HFFc6 (cell line): ENCODE measurements at regions not wholly inside any gene's neighbourhood (a gene's known extent, or its start where the extent isn't known, plus 50 kb on each side); places are given as distances from the start of the nearest gene placed in this dataset.
"Not testable (repeated sequence)": the region's sequence is repeated elsewhere in the genome, so short reads cannot be mapped to it uniquely, and the experiment has no call there.

Experiments
- DNase-seq: peaks from one replicate; pipeline ENCODE4 v3.0.0-alpha.2; 2018
- H3K27ac Mint-ChIP-seq: 2 replicates; pipeline ENCODE4 v1.8.0; 2020; ENCODE audit warnings: mild to moderate bottlenecking, mixed read lengths
- H3K27me3 Mint-ChIP-seq: 2 replicates; pipeline ENCODE4 v1.8.0; 2021; ENCODE audit warnings: mild to moderate bottlenecking, moderate library complexity, mixed read lengths; ENCODE audit not compliant: insufficient read depth
- H3K36me3 Mint-ChIP-seq: 2 replicates; pipeline ENCODE4 v1.8.0; 2021; ENCODE audit warnings: low read depth, mixed read lengths
- H3K4me1 Mint-ChIP-seq: 2 replicates; pipeline ENCODE4 v1.8.0; 2020; ENCODE audit warnings: low read depth, mixed read lengths
- H3K4me3 Mint-ChIP-seq: 2 replicates; pipeline ENCODE4 v1.8.0; 2020; ENCODE audit warnings: mild to moderate bottlenecking, moderate library complexity, mixed read lengths
- H3K9me3 Mint-ChIP-seq: 2 replicates; pipeline ENCODE4 v1.8.0; 2020; ENCODE audit warnings: mild to moderate bottlenecking, mixed read lengths
- CTCF ChIP-seq: fragments of 200-600 bp; sonication (generic); IDR thresholded peaks from 2 replicates; pipeline ENCODE4 v1.5.0; 2021; ENCODE audit warnings: antibody characterized with exemption, mild to moderate bottlenecking

- H3K36me3 Mint-ChIP-seq = no peaks in the 10 kb centered on the region
- H3K4me3 Mint-ChIP-seq = no peak overlapping the region
- H3K9me3 Mint-ChIP-seq = peaks cover 35% of the 10 kb centered on the region
- H3K27me3 Mint-ChIP-seq = peaks cover 4% of the 10 kb centered on the region; the same call in 1 of the 2 replicates
- DNase-seq = no peak
- H3K4me1 Mint-ChIP-seq = no peaks in the 10 kb centered on the region
- TF ChIP-seq CTCF = no peak
- H3K27ac Mint-ChIP-seq = no peak overlapping the region
Measured at GRCh38 chr20:48447456-48447855, 380.3 kb downstream of the PREX1 start.

- Mint-ChIP-seq H3K27me3 (peaks cover 4% of the 10 kb centered on the region; the same call in 1 of the 2 replicates), H3K36me3 (no peaks in the 10 kb centered on the region), H3K9me3 (peaks cover 40% of the 10 kb centered on the region), H3K4me3 (no peak overlapping the region), H3K4me1 (no peaks in the 10 kb centered on the region), H3K27ac (no peak overlapping the region)
- no peak for TF ChIP-seq CTCF
- no peak for DNase-seq
Measured at GRCh38 chr20:48445827-48446226, 382.0 kb downstream of the PREX1 start.

- no peak for TF ChIP-seq CTCF
- H3K9me3 Mint-ChIP-seq = peaks cover 42% of the 10 kb centered on the region
- no peak for DNase-seq
- no peak overlapping the region for H3K4me3 Mint-ChIP-seq
- no peak overlapping the region for H3K27ac Mint-ChIP-seq
- no peaks in the 10 kb centered on the region for H3K4me1 Mint-ChIP-seq
- H3K36me3 Mint-ChIP-seq = no peaks in the 10 kb centered on the region
- peaks cover 9% of the 10 kb centered on the region; the same call in 1 of the 2 replicates for H3K27me3 Mint-ChIP-seq
Measured at GRCh38 chr20:48444249-48444648, 383.6 kb downstream of the PREX1 start.

- no peak for TF ChIP-seq CTCF
- no peak for DNase-seq
- H3K4me3 Mint-ChIP-seq = no peak overlapping the region
- no peaks in the 10 kb centered on the region for H3K4me1 Mint-ChIP-seq
- H3K36me3 Mint-ChIP-seq = no peaks in the 10 kb centered on the region
- H3K9me3 Mint-ChIP-seq = peaks cover 37% of the 10 kb centered on the region
- peaks cover 8% of the 10 kb centered on the region; the same call in 1 of the 2 replicates for H3K27me3 Mint-ChIP-seq
- no peak overlapping the region for H3K27ac Mint-ChIP-seq
Measured at GRCh38 chr20:48440916-48441315, 386.9 kb downstream of the PREX1 start.

GRCh38 chr20:48440261-48440660, 387.5 kb downstream of the PREX1 start:
- H3K4me1 Mint-ChIP-seq, DNase-seq, H3K4me3 Mint-ChIP-seq, H3K36me3 Mint-ChIP-seq, H3K27me3 Mint-ChIP-seq, H3K27ac Mint-ChIP-seq: not testable (repeated sequence)
- peaks cover 33% of the 10 kb centered on the region for H3K9me3 Mint-ChIP-seq

- Mint-ChIP-seq H3K27me3 (peaks cover 8% of the 10 kb centered on the region; the same call in 1 of the 2 replicates), H3K9me3 (peaks cover 20% of the 10 kb centered on the region), H3K36me3 (no peaks in the 10 kb centered on the region), H3K4me1 (no peaks in the 10 kb centered on the region), H3K27ac (no peak overlapping the region), H3K4me3 (no peak overlapping the region)
- TF ChIP-seq CTCF = no peak
- no peak for DNase-seq
Measured at GRCh38 chr20:48437146-48437545, 390.7 kb downstream of the PREX1 start.

GRCh38 chr20:48436609-48437008, 391.2 kb downstream of the PREX1 start:
- H3K4me1 Mint-ChIP-seq, H3K4me3 Mint-ChIP-seq, H3K27me3 Mint-ChIP-seq, H3K36me3 Mint-ChIP-seq, DNase-seq, H3K27ac Mint-ChIP-seq: not testable (repeated sequence)
- H3K9me3 Mint-ChIP-seq = peaks cover 20% of the 10 kb centered on the region
